HG03558 (cell line): ENCODE measurements at regions not wholly inside any gene's neighbourhood (a gene's known extent, or its start where the extent isn't known, plus 50 kb on each side); places are given as distances from the start of the nearest gene placed in this dataset.
A peak's percentile ranks its signal among the peaks of the same experiment; 100 is the strongest.
"Not testable (repeated sequence)": the region's sequence is repeated elsewhere in the genome, so short reads cannot be mapped to it uniquely, and the experiment has no call there.

ENCODE experiments used
- ATAC-seq: cut with Tn5 transposase; IDR thresholded peaks from one replicate; pipeline ENCODE4 v1.9.1; 2021; ENCODE audit warnings: moderate number of reproducible peaks; ENCODE audit not compliant: unreplicated experiment; ENCODE audit errors: extremely low read depth

DNA sequence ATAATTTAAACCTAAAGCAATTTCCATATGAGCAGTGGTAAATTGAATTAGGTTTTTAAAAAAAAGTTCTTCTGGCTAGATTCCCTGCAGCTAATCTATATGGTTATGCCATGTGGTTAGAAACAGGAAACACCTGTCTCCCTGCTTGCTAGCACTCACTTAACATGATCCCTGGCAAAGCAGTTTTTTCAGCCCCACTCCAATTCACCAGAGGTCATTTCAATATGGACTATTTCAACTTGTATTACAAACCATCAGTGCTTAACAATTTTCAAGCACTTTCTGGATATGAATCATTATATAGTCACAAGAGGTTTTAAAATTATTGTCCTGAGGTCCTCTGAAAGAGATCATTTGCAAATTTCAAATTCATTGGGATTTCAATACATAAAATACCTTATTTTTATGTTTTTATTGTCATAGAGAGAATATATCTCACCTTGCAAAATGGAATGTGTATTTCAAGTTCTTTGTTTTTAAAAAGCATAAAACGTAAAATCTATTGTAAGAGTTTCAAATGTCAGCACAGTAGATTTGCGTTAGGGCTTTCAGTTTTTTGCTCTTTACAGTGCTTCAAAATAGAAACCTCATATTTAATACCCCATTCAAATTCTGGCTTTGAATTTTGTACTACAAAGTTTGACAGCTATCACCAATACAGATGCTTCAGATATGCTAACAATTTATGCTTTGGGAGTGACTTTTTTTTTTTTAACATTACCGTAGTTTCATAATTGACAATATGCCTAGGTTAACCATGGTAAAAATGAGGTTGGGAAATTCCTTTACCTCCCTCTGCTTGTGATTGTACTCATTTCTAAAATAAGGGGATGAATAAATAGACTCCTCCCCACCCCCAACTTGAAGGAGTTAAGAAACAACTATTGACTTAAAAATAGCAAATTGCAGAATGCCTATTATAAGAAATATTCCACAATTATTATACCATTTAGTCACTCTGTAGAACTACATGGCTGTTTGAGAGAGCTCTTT is 117.5 kb upstream of the HGF start:
- ATAC-seq: peak; percentile 41

DNA sequence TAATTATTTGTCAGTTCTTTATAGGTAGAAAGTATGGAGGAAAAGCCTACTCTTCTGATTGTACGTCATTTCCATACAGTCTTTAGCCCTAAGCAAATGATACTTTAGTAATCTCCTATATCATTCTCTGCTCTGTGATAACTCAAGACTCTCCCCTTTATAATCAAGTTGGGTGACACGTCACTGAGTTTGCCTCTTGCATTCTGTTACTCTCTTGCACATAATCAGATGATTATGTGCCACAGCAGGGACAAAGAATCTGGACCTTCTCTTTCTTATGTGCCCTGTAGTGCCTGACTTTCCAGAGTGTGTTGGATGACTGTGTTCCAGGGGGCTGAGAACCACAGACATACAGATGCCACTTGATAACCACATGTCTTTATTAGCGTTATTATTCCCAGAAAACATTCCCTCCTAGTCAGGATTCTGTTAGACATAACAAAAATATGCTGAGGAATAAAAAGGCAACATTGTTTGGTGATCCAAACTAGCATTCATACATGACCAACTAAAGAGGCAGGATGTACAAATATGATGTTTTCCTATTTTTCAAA is 116.4 kb upstream of the HGF start:
- no peak for ATAC-seq

DNA sequence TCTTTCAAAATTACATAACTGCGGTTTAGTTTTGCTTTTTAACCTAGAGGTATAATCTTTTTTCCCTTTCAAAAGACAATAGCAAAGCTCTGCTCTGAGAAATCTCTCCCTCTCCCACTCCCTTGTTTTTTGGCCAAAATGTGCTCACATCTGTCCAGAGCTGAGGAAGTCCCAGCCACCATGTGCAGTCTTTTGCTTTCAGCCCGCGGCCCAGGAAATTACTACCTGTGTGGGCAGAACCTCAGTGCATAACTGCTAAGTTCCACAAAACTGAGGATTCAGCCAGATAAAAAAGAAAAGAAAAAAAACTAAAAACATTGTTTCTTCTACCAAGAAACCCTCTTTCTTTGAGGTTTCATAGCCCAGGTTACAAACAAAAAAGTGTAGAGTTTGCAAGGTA is 115.0 kb upstream of the HGF start:
- no peak for ATAC-seq

DNA sequence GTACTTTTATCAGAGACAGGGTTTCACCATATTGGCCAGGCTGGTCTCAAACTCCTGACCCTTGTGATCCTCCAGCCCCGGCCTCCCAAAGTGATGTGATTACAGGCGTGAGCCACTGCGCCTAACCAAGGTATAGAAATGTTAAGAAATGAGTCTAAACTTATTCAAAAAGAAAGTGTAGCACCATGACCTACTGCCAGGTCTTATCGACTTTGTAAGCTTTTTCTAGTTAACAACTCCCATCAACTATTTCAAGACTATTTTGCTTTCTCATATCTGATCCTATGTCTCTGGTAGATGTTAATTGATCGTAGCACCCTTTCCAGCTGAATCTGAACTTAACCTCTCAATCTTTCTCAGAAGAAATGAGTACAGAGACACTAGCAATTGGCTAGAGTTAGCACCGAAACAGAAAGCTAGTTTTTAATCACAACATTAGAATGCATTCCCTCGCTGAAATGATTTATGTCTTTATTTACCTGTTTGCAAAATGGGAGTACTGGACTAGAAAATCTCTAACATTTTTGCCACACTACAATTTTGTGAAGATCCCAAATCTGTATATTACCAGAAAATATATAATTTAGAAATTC is 114.0 kb upstream of the HGF start:
- ATAC-seq: no peak

DNA sequence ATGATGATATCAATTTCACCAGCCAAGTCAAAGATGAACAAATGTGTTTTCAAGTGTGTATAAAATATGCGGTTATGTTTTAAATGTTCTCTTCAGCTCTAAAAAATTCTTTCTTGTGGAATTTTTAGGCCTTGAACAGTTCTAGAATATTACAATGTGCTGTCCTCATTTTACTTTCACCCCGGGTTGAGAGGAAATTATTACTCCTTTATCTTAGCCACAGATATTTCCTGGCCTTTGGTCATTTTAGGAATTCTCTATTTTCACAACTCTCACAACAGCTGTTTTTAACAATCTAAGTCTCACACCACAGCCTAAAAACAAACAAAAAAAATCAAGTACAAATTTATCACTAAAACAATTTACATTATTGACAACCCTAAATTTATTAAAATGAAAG is 112.2 kb upstream of the HGF start:
- ATAC-seq: no peak

DNA sequence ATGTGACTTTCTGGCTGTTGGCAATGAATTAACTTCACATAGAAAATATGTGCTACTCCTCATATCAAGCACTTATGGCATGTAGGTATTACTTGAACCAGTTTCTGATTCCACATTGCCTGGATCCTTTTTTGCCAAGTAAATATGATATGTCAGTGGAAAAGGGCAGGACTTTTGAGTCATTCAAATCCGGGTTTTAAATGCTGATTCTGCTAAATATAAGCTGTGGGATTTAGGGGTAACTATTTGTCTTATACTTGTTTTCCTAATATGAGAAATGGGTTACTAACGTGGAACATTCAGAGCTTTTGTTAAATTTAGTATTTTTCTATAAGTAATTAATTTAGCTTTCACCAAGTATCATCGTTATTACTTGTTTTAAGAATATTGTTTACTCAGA is 108.0 kb upstream of the HGF start:
- ATAC-seq: no peak

DNA sequence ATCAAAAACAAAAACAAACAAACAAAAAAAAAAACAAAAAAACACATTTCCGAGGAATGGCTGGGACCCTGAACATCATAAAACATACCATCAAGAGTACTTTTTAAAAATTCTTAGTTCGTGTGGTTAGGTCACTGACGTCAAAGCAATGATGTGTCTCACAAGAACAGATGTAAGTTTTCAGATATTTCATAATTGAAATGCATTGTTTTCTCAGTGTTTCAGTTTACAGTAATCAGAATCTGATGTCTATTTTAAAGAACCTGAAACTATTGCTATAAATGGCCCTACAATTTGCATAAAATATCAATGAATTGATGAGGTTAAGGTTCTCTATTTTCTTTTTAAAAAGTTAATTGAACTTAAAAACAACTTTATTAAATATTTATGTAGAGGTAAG is 103.7 kb upstream of the HGF start:
- ATAC-seq: no peak

DNA sequence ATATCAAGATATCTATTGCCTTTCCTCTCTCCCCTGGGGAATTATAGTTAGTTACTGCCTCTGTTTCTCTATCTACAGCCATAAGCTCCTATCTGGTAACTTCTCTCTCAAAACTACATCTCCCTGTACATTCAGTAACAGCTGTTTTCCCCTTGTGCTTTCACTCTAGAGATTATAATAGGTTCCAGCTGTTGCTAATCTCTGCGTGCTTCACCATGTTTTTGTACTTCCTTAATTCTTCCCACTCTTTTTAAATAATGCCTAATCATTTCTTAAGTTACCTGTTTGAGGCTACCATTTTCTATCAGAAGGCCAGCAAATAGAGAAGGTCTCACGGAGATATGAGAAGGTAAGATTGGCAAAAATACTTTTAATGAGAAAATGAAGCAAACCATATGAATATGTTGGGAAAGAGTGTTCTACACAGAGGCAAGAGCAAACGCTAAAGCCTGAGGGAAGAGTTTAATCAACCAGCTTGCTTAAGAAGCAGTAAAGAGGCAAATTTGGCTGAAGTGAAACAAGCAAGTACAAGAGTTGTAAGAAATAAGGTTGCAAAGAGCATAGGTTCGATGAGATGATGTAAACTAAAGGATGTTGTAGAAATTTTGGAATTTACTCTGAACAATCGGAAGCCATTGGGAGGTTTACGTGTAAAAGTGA is 101.9 kb upstream of the HGF start:
- ATAC-seq: no peak

DNA sequence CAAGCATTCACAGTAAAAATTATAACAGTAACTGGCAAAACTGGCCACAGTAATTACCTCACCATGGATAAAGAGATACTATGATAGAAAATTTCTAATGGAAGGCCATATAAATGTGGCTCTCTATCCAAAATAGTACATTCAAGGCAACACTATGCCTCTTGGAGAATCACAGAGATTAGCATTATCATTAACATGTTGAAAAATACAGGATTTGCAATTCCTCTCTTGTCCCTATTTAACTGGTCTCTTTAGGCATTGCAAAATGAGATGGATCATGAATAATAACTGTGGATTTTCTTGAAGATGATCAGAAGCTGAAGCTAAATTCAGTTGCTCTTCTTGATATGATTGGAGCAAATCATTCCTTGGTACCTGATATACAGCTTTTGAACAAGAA is 100.8 kb upstream of the HGF start:
- ATAC-seq: no peak

DNA sequence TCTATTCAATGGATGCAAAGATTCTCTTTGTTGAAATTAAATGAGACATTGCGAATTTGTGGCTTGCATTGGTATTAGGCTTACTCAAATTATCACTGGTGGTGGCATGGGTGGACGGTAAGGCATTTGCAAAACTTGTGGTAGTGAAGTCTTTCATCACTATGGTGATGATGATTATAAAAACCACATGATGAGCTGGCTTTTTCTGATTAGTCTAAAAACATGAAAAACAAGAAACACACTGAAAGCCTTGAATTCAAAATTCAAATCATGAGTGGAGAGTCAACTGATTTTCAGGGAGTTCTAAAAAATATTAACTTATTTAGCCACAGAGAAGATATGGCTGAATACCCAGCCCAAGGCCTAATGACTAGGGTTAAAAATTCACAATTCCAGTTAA is 99.8 kb upstream of the HGF start:
- no peak for ATAC-seq

DNA sequence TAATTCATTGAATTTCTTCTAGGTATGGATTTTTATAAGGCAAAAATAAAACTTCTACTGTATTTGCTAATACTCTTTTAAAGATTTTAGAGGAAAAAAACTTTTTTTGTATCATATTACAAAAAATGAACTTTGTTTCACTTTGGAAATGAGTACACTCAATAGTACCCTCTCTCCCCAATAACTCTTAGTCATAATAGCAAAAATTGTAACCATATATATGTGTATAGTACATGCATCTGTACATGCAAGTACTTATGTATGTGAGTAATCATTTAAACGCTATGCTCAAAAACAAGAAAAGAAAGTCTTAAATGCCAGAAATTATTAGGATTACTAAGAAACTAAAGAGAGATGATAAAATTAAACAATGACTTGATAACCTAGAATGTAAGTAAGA is 95.9 kb upstream of the HGF start:
- ATAC-seq: no peak

DNA sequence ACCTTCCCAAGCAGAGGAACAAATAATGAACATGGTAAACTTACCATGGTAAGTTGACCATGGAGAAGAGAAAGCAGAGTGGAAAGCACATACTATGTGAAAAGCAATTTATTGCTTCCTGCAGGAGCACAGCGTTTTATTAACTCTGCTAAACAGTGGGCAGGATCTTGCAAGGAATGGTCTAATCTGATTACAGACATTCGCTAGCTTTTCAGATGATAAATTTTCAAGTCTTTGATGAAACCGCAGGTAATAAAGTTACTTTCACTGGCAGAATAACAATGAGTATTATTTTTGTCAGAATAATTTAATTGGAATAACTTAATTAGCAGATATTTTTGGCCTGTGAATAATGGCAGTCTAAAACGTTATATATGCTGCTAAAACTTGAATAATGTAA is 89.6 kb upstream of the HGF start:
- ATAC-seq: no peak

DNA sequence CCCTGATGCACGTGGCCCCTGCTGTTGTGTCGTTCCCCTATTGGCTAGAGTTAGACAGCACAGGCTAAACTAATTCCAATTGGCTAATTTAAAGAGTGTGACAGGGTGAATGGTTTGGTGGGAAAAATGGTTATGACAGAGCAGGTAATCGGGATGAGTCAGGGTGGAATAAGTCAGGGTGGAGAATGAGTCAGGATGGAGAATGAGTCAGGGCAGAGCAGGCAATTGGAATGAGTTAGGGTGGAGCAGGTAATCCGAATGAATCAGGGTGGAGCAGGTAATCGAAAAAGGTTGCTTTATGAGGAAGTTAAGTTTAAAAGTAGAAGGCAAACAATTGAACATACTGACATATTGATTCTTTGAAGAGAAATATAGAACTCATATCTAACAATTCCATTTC is 89.0 kb upstream of the HGF start:
- not testable (repeated sequence) for ATAC-seq

DNA sequence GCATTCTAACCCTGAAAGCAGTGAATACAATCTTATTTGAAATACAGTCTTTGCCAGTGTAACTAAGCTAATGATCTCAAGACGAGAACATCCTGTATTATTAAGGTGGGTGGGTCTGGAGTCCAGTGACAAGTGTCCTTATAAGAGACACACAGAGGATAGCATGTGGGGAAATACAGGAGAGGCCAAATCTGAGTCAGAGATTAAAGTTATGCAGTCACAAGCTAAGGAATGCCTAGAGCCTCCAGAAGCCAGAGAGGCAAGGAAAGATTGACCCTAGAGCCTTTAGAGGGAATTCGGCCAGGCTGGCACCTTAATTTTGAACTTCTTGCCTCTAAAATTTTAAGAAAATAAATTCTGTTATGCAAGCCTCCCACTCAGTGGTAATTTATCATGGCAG is 87.5 kb upstream of the HGF start:
- ATAC-seq: no peak

DNA sequence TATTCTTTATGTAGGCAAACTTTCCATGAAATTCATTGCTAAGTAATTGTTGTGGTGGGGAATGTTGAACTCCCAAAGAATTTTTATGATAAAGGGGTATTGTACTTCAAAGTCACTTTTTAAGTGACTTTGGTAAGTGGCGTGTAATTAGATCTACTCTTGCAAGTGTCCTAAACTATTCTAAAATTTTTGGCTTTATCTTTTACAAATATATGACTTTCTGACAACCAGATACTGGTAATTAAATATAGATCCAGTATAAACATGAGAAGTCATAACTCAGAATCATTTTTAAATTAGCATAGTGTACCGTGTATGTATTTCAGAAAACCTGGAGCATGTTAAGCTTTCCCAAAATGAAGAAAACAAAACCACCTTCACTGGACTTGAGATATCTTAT is 84.7 kb upstream of the HGF start:
- no peak for ATAC-seq

DNA sequence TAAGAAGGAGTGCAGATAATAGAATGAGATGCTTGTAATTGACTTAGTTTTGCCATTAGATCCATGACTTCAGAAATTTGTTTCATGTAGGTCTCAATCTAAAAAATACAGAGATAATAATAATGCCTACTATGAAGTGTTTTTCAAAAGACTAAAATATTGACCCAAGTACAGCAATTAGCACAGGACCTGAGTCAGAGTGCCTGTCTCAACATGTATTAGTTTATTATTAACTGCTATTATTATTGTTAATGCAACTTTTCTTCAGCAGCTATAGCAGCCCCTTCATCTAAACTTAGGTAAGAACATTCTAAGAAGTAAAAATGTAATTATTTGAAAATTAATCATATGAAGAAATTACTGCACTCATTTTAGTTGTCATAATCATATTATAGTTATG is 82.9 kb upstream of the HGF start:
- no peak for ATAC-seq

DNA sequence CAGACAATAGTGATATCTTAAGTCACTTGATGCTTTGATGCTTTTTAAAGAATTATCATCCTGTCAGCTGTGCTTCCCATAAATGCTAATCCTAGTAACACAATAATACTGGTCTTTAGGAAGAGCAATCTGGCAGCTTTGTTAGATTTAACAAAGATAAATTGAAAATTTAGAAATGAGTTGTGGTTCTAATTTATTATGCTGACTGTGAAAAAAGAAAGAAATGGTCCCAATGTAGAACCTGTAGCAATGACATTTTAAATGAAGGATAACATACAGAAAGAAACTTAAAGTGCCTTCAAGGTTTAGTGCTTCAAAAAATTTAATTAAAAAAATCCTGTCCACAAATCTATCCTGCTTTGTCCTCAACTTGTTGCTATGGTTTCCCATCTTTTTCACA is 81.6 kb upstream of the HGF start:
- ATAC-seq: no peak

DNA sequence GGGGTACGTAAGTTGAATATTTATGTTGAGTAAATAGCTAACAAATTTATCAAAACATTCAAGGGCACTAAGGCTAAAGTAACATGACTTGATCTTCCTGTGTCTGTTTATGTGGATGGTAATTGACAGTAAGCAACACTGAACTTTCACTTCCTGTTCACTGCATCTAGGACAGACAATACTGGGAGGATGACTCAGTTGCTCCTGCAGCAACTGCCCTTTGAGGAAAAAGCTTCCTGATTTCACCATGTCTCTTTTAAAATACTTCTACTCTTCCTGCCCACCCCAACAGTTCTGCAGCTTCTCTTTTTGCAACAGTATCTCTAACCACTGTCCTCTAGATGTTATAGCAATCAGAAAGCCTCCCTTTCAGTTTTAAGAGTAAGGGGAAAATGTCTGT is 76.6 kb upstream of the HGF start:
- ATAC-seq: peak; percentile 37

DNA sequence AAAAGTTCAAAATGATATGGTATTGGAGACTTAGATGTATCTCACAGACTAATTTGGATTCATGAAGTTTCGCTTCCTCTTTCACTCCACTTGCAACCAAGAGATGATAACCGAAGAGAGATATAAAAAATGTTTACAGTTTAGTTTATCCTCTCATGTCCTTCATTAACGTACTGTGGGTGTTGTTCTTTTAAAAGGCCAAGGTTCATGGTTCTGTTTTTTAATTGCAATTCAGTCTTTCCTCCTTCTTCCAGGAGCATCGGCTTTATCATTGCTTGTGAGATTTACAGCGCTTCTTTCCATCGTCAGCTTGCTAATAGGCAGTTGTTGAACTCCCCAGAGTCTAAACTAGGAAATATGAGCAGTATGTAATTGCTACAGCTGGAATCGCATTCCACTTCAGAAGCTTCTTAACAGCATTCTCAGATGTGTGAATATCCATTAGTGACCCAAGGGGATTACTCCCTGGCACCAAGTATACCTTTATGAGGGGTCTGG is 75.9 kb upstream of the HGF start:
- peak; percentile 74 for ATAC-seq

DNA sequence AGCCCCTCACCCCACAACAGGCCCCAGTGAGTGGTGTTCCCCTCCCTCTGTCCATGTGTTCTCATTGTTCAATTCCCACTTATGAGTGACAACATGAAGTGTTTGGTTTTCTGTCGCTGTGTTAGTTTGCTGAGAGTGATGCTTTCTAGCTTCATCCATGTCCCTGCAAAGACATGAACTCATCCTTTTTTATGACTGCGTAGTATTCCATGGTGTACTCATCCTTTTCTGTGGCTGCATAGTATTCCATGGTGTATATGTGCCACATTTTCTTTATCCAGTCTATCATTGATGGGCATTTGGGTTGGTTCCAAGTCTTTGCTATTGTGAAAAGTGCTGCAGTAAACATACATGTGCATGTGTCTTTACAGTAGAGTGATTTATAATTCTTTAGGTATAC is 73.8 kb upstream of the HGF start:
- ATAC-seq: not testable (repeated sequence)

DNA sequence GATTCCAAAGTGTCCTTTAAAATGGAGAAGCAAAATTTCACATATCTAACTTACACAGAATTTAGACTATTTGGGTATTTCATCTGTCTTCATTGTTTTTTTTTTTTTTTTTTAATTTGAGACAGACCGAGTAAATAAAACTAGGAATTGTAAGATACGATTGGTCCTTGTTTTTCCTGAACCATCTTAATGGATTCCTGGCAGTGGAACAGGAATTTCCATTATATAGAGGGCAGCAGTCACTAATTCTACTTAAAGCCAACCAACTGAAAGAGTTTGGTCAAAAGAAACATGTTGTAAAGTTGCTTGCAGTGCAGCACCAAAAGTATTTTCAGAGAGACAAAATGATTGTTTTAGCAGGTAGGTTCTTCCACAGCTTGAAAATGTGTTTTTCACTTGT is 72.5 kb upstream of the HGF start:
- ATAC-seq: no peak
